ENCODE measurements at regions not wholly inside any gene's neighbourhood (a gene's known extent, or its start where the extent isn't known, plus 50 kb on each side); places are given as distances from the start of the nearest gene placed in this dataset.

DNA sequence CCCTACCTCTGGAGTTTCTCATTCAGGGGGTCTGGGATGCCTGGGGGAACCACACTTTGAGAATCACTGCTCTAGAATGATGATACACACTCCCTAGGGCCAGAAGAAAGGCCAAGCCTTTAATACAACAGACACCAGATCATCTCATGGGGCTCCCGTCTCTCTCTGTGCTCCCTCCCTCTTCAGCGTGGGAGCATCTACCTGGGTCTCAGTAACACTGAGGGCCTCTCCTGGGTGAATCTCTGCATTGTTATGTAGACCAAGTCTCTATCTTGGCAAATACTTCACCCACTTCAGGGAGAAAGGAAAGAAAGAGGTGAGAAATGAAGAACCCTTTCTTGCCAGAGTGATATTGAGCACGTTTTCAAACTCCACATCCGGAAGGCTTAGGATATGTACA is 65.4 kb upstream of the KCNK12 start:
- Histone ChIP-seq H2BK15ac (ENCODE audit: low read length) (no peak overlapping the region), H3K14ac (ENCODE audit: insufficient read length) (no peak overlapping the region), H2BK12ac (ENCODE audit: low read depth, low read length) (peak overlapping the region; percentile 77; the same call in 1 of the 2 replicates), H2AK5ac (ENCODE audit: low read depth, low read length) (no peak overlapping the region), H3K27ac (ENCODE audit: low read depth, low read length) (no peak overlapping the region), H2BK5ac (ENCODE audit: low read depth, low read length) (peak overlapping the region; percentile 55; the same call in 1 of the 2 replicates), H3K9me3 (ENCODE audit: insufficient read depth in 2 of 2, low read depth in 1 of 2, low read length in 1 of 2) (no peaks in the 10 kb centered on the region), H3K79me1 (ENCODE audit: low read depth, low read length) (no peaks in the 10 kb centered on the region), H2BK20ac (ENCODE audit: low read length) (peak overlapping the region; percentile 49; the same call in 1 of the 2 replicates), H2BK120ac (replicated peaks; ENCODE audit: low read depth, low read length) (no peak overlapping the region), H3K27me3 (replicated peaks in 1 of 4; ENCODE audit: control insufficient read depth in 3 of 4, extremely low read depth in 1 of 4, insufficient read depth in 3 of 4, low read length in 3 of 4) (no peaks in the 10 kb centered on the region), H4K8ac (ENCODE audit: extremely low read depth, insufficient read depth, low read length) (no peak overlapping the region), H3K23me2 (ENCODE audit: low read depth, low read length) (no peaks in the 10 kb centered on the region), H4K5ac (ENCODE audit: insufficient read length, low read depth, low read length) (no peak overlapping the region), H3K9ac (replicated peaks in 1 of 4; ENCODE audit: extremely low read depth in 1 of 4, low read depth in 3 of 4, low read length in 3 of 4) (no peak overlapping the region), H2AFZ (ENCODE audit: low read length) (peak overlapping the region; percentile 43; the same call in 1 of the 2 replicates), H4K91ac (replicated peaks; ENCODE audit: insufficient read length, low read length) (peak overlapping the region; percentile 45), H3K4me1 (replicated peaks in 1 of 4; ENCODE audit: control insufficient read depth in 3 of 4, insufficient read depth in 4 of 4, low read length in 3 of 4) (peaks cover 0 to 10% (median 5%) of the 10 kb centered on the region in 4 experiments; a peak in 4 of 7 replicates), H3K36me3 (ENCODE audit: control insufficient read depth in 2 of 4, insufficient read depth in 4 of 4, low read length in 3 of 4) (no peaks in the 10 kb centered on the region), H3K56ac (replicated peaks; ENCODE audit: insufficient read length, low read depth, low read length) (no peak overlapping the region), H3K4me3 (ENCODE audit: extremely low read depth in 1 of 4, insufficient read depth in 2 of 4, low read depth in 3 of 4, low read length in 4 of 4) (peak overlapping the region in 3 of 4 experiments; percentile 10 to 22 (median 15); a peak in 3 of 8 replicates), H3K23ac (ENCODE audit: insufficient read length) (no peak overlapping the region), H3K18ac (ENCODE audit: extremely low read depth, low read length) (0 out of 2 replicates have a peak overlapping the region, but pooled peaks have one; percentile 79), H3K4ac (replicated peaks; ENCODE audit: insufficient read length, low read depth, low read length) (no peak overlapping the region), H3K4me2 (ENCODE audit: insufficient read depth in 1 of 2, low read depth in 2 of 2, low read length in 2 of 2) (peak overlapping the region; percentile 32 to 43), H4K20me1 (replicated peaks in 1 of 2; ENCODE audit: control insufficient read depth in 1 of 2, insufficient read depth in 2 of 2, low read length in 2 of 2) (no peaks in the 10 kb centered on the region), H3K79me2 (ENCODE audit: control insufficient read depth in 1 of 2, insufficient read depth in 2 of 2, low read length in 2 of 2) (no peaks in the 10 kb centered on the region)
- WGBS, 2 experiments (ENCODE audit: extremely low coverage in 1 of 2, insufficient coverage in 1 of 2, insufficient read length in 1 of 2, insufficient replicate concordance in 2 of 2, low coverage in 1 of 2, low lambda C conversion rate in 2 of 2, missing lambda C conversion rate in 1 of 2), result 44% methylated on average over 4 of the region's 4 CpGs; no CpG with 5 or more reads in 1 of the 2 experiments
- DNase-seq (ENCODE audit: low read depth in 1 of 2, low spot score in 2 of 2), result no peak
- ChIA-PET POLR2A (ENCODE audit: partially characterized antibody) (interaction anchor here (1.1 kb wide), 1 partner anchor 17 kb away, joined by 3 read pairs; no protein-coding TSS in a partner anchor), CTCF (ENCODE audit: partially characterized antibody) (interaction anchor here (0.9 to 3.2 kb wide), 2 partner anchors 46 to 130 kb away, joined by 3 to 9 read pairs; no protein-coding TSS in a partner anchor)
- FAIRE-seq, result peak; percentile 62
- no peak for TF ChIP-seq SP2 (IDR thresholded peaks at IDR 0.05; ENCODE audit: low read length)
- TF ChIP-seq RAD21 (IDR thresholded peaks at IDR 0.05 in 1 of 2, conservative IDR thresholded peaks at IDR 0.05 in 1 of 2; ENCODE audit: low read depth in 2 of 2, low read length in 2 of 2), result peak; percentile 26 to 36; a peak in 2 of 4 replicates
- no peak for TF ChIP-seq BCL11A (IDR thresholded peaks at IDR 0.05; ENCODE audit: low read depth in 2 of 2, low read length in 2 of 2)
- no peak for TF ChIP-seq ATF3 (IDR thresholded peaks at IDR 0.05; ENCODE audit: insufficient read depth, low read depth, low read length)
- TF ChIP-seq HDAC2 (IDR thresholded peaks at IDR 0.05; ENCODE audit: borderline replicate concordance in 1 of 2, low read depth in 2 of 2, low read length in 2 of 2), result 0 out of 4 replicates have a peak, but pooled peaks of 1 of the 2 experiments have one; percentile 47
- TF ChIP-seq TCF12 (IDR thresholded peaks at IDR 0.05; ENCODE audit: low read depth, low read length), result no peak
- TF ChIP-seq RFX5 (IDR thresholded peaks at IDR 0.05; ENCODE audit: borderline replicate concordance, low read depth, low read length), result no peak
- no peak for TF ChIP-seq BRCA1 (IDR thresholded peaks at IDR 0.05; ENCODE audit: low read depth, low read length)
- TF ChIP-seq, protein P1, sequence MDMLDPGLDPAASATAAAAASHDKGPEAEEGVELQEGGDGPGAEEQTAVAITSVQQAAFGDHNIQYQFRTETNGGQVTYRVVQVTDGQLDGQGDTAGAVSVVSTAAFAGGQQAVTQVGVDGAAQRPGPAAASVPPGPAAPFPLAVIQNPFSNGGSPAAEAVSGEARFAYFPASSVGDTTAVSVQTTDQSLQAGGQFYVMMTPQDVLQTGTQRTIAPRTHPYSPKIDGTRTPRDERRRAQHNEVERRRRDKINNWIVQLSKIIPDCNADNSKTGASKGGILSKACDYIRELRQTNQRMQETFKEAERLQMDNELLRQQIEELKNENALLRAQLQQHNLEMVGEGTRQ (IDR thresholded peaks at IDR 0.05; ENCODE audit: low read length), result no peak
- peak; percentile 50; the same call in 1 of the 2 replicates for TF ChIP-seq POU5F1 (IDR thresholded peaks at IDR 0.05; ENCODE audit: low read depth, low read length)
- TF ChIP-seq SP4 (IDR thresholded peaks at IDR 0.05; ENCODE audit: low read length), result no peak

Data from H1 (cell line).